A549 (cell line): ENCODE measurements at regions not wholly inside any gene's neighbourhood (a gene's known extent, or its start where the extent isn't known, plus 50 kb on each side); places are given as distances from the start of the nearest gene placed in this dataset.

Experiments
- ATAC-seq, 2 experiments: fragments of 200-7000 bp in 1 of 2; fragments of >200 bp in 1 of 2; cut with Nextera tagmentation in 1 of 2; cut with Tn5 transposase in 1 of 2; 3 replicates each; pipeline versions ENCODE4 v1.8.0 to v1.9.1; 2018 to 2020; ENCODE audit warnings: mild to moderate bottlenecking in 1 of 2, moderate library complexity in 1 of 2
- CTCF ChIA-PET: fragments of 300-600 bp; sonication (Branson Sonifier 250); formaldehyde crosslinking; extraction: SDS; loops from one replicate; lab custom pipeline; 2021; ENCODE audit warnings: antibody characterized with exemption, inconsistent platforms; lab: Yijun Ruan, JAX
- POLR2A ChIA-PET: fragments of 350-600 bp; formaldehyde crosslinking; extraction: SDS; loops from one replicate; lab custom pipeline; 2021; ENCODE audit warnings: antibody characterized with exemption, inconsistent platforms; lab: Yijun Ruan, JAX
- DNase-seq, 2 experiments: peaks; one replicate each; pipeline versions ENCODE4 v3.0.0 to v3.0.0-alpha.2; 2011 to 2016; ENCODE audit warnings: low read depth in 1 of 2, low spot score in 1 of 2
- FAIRE-seq: peaks from 2 replicates; lab custom pipeline; 2011; peaks lifted over from hg19 to GRCh38; lab: Jason Lieb, UNC
- H3K27ac ChIP-seq, 2 experiments: fragments of >200 bp; sonication (Bioruptor Twin); formaldehyde crosslinking; 3 replicates each; pipeline ENCODE4 v1.5.1; 2016 to 2017
- H3K4me1 ChIP-seq: fragments of >200 bp; sonication (Bioruptor Twin); formaldehyde crosslinking; 3 replicates; pipeline ENCODE4 v1.6.1; 2016
- H3K4me2 ChIP-seq: fragments of >200 bp; sonication (Bioruptor Twin); formaldehyde crosslinking; 3 replicates; pipeline ENCODE4 v1.6.1; 2016
- H3K4me3 ChIP-seq: fragments of >200 bp; sonication (Bioruptor Twin); formaldehyde crosslinking; 3 replicates; pipeline ENCODE4 v1.5.1; 2016
- H3K9me3 ChIP-seq: fragments of >200 bp; sonication (Bioruptor Twin); formaldehyde crosslinking; 3 replicates; pipeline ENCODE4 v1.6.1; 2016
- BCL3 ChIP-seq: fragments of >200 bp; sonication (Bioruptor Twin); formaldehyde crosslinking; IDR thresholded peaks from 3 replicates; pipeline ENCODE4 v1.6.1; 2016
- CEBPB ChIP-seq, 2 experiments: fragments of >200 bp in 1 of 2; sonication (Bioruptor Twin) in 1 of 2; formaldehyde crosslinking in 1 of 2; IDR thresholded peaks; 2 replicates each; pipeline ENCODE4 v1.6.1; 2012 to 2016
- EHF ChIP-seq: fragments of 250-450 bp; sonication (Bioruptor Pico); IDR thresholded peaks from 2 replicates; pipeline ENCODE4 v1.5.0; 2020; ENCODE audit warnings: mild to moderate bottlenecking
- EHMT2 ChIP-seq: fragments of 200-600 bp; sonication (generic); IDR thresholded peaks from 2 replicates; pipeline ENCODE4 v1.6.1; 2016; ENCODE audit warnings: antibody characterized with exemption, low read depth, mild to moderate bottlenecking, moderate library complexity
- FOSB ChIP-seq: fragments of 250-450 bp; sonication (Bioruptor Pico); IDR thresholded peaks from 2 replicates; pipeline ENCODE4 v1.5.0; 2020; ENCODE audit warnings: mild to moderate bottlenecking, moderate library complexity
- HEYL ChIP-seq: fragments of 250-450 bp; sonication (Bioruptor Pico); IDR thresholded peaks from 2 replicates; pipeline ENCODE4 v1.8.0; 2021; ENCODE audit warnings: mild to moderate bottlenecking, moderate library complexity
- HOXA7 ChIP-seq: fragments of 250-450 bp; sonication (Bioruptor Pico); IDR thresholded peaks from 2 replicates; pipeline ENCODE4 v1.5.0; 2020; ENCODE audit warnings: mild to moderate bottlenecking, moderate library complexity
- HOXB13 ChIP-seq: fragments of 250-450 bp; sonication (Bioruptor Pico); IDR thresholded peaks from 2 replicates; pipeline ENCODE4 v1.5.0; 2020; ENCODE audit warnings: low read depth, mild to moderate bottlenecking, moderate library complexity
- HOXB5 ChIP-seq: fragments of 250-450 bp; sonication (Bioruptor Pico); IDR thresholded peaks from 2 replicates; pipeline ENCODE4 v1.5.0; 2020; ENCODE audit warnings: mild to moderate bottlenecking, moderate library complexity
- JUN ChIP-seq, 2 experiments: fragments of >200 bp; sonication (Bioruptor Twin); formaldehyde crosslinking; IDR thresholded peaks; 2 replicates in 1 of 2; 3 replicates in 1 of 2; pipeline ENCODE4 v1.6.1; 2016 to 2017
- KDM5A ChIP-seq: fragments of 200-600 bp; sonication (generic); IDR thresholded peaks from 2 replicates; pipeline ENCODE4 v1.6.1; 2016; ENCODE audit warnings: antibody characterized with exemption, mild to moderate bottlenecking
- MAFK ChIP-seq: fragments of 450-650 bp; IDR thresholded peaks from 2 replicates; pipeline ENCODE4 v1.6.1; 2014; ENCODE audit not compliant: partially characterized antibody
- MAZ ChIP-seq: fragments of 150-350 bp; IDR thresholded peaks from 2 replicates; pipeline ENCODE4 v1.6.1; 2014; ENCODE audit warnings: antibody characterized with exemption, low read depth, low read length, borderline replicate concordance
- NPAS2 ChIP-seq: fragments of 250-450 bp; sonication (Bioruptor Pico); IDR thresholded peaks from 2 replicates; pipeline ENCODE4 v1.8.0; 2022; ENCODE audit warnings: mild to moderate bottlenecking, moderate library complexity, borderline replicate concordance
- POLR2A ChIP-seq: IDR thresholded peaks from 2 replicates; pipeline ENCODE4 v1.6.1; 2012; ENCODE audit warnings: mild to moderate bottlenecking, low read length
- POLR2AphosphoS2 ChIP-seq: conservative IDR thresholded peaks from 2 replicates; pipeline ENCODE4 v1.6.1; 2012; ENCODE audit warnings: low read length, improper control_type of control experiment, inconsistent platforms
- RAD21 ChIP-seq, 2 experiments: fragments of >200 bp in 1 of 2; sonication (Bioruptor Twin) in 1 of 2; formaldehyde crosslinking in 1 of 2; IDR thresholded peaks in 1 of 2; conservative IDR thresholded peaks in 1 of 2; 2 replicates in 1 of 2; 3 replicates in 1 of 2; pipeline ENCODE4 v1.6.1; 2012 to 2018; ENCODE audit warnings: inconsistent platforms in 1 of 2
- RCOR1 ChIP-seq: fragments of 150-350 bp; IDR thresholded peaks from 2 replicates; pipeline ENCODE4 v1.6.1; 2014; ENCODE audit warnings: antibody characterized with exemption, low read length, low read depth
- RFX5 ChIP-seq: fragments of 450-650 bp; IDR thresholded peaks from 2 replicates; pipeline ENCODE4 v1.7.1; 2014; ENCODE audit warnings: antibody characterized with exemption, mild to moderate bottlenecking, moderate library complexity
- RNF2 ChIP-seq: fragments of 200-600 bp; sonication (generic); IDR thresholded peaks from 2 replicates; pipeline ENCODE4 v1.6.1; 2016; ENCODE audit warnings: low read depth, mild to moderate bottlenecking, antibody characterized with exemption, moderate library complexity, borderline replicate concordance
- SREBF2 ChIP-seq: fragments of 450-650 bp; IDR thresholded peaks from 2 replicates; pipeline ENCODE4 v1.6.1; 2014; ENCODE audit warnings: mild to moderate bottlenecking, moderate library complexity
- WGBS: methylation state at CpG from one replicate; pipeline ENCODE4 v1.1.6; 2017; ENCODE audit errors: missing lambda C conversion rate; 5-methylcytosine and 5-hydroxymethylcytosine counted together
- TF ChIP-seq, protein P1 (sequence below): fragments of 250-450 bp; sonication (Bioruptor Pico); IDR thresholded peaks from 2 replicates; pipeline ENCODE4 v1.5.0; 2021; ENCODE audit warnings: mild to moderate bottlenecking, moderate library complexity, borderline replicate concordance
- TF ChIP-seq, protein P2 (sequence below): fragments of 250-450 bp; sonication (Bioruptor Pico); IDR thresholded peaks from 2 replicates; pipeline ENCODE4 v1.5.0; 2020; ENCODE audit warnings: low read depth, mild to moderate bottlenecking, moderate library complexity
- TF ChIP-seq, protein P3 (sequence below): IDR thresholded peaks from 2 replicates; pipeline ENCODE4 v1.6.1; 2012
- TF ChIP-seq, protein P4 (sequence below): IDR thresholded peaks from 2 replicates; pipeline ENCODE4 v1.6.1; 2012

GRCh38 chr2:47243596-47244323, 67.4 kb upstream of the CALM2 start:
- Histone ChIP-seq H3K4me2 (no peak overlapping the region), H3K4me1 (no peaks in the 10 kb centered on the region), H3K9me3 (no peaks in the 10 kb centered on the region), H3K4me3 (no peak overlapping the region), H3K27ac (peak overlapping the region in 1 of 2 experiments; percentile 20; a peak in 1 of 6 replicates)
- FAIRE-seq = no peak
- DNase-seq = no peak
- 80% methylated on average over 14 of the region's 14 CpGs for WGBS
- no peak; a peak in 1 of 6 replicates for ATAC-seq
- POLR2A ChIA-PET = no interaction called here
- TF ChIP-seq RNF2 (no peak), HOXA7 (CRISPR knock-in tag) (no peak), SREBF2 (no peak), HOXB5 (no peak), JUN (IDR thresholded peaks at IDR 0.05) (no peak), POLR2AphosphoS2 (no peak), POLR2A (no peak)
- TF ChIP-seq, protein P1, sequence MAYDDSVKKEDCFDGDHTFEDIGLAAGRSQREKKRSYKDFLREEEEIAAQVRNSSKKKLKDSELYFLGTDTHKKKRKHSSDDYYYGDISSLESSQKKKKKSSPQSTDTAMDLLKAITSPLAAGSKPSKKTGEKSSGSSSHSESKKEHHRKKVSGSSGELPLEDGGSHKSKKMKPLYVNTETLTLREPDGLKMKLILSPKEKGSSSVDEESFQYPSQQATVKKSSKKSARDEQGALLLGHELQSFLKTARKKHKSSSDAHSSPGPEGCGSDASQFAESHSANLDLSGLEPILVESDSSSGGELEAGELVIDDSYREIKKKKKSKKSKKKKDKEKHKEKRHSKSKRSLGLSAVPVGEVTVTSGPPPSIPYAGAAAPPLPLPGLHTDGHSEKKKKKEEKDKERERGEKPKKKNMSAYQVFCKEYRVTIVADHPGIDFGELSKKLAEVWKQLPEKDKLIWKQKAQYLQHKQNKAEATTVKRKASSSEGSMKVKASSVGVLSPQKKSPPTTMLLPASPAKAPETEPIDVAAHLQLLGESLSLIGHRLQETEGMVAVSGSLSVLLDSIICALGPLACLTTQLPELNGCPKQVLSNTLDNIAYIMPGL (CRISPR knock-in tag) = no peak
- CTCF ChIA-PET = interaction anchor here (1.6 kb wide), 1 partner anchor 13 kb away, joined by 3 read pairs; no protein-coding TSS in a partner anchor

DNA sequence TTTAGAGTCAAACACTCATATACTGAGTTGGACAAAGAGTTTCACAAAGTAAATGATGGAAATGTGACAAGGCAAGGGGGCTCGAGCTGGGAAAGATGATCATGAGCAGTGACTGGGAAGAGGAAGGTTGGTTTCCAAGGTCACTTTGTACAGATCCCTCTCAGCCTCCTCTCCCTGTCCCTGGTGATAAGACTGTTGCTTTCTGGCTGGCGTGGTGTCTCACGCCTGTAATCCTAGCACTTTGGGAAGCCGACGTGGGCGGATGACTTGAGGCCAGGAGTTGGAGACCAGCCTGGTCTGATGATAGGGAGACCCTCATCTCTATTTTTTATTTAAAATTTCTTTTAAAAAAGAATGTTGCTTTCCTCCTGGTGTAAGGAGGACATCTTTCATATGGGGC, 65.4 kb upstream of the CALM2 start:
- peaks cover 10% of the 10 kb centered on the region; the same call in 1 of the 3 replicates for H3K4me1 ChIP-seq
- no peak overlapping the region for H3K4me2 ChIP-seq
- no peak overlapping the region for H3K27ac ChIP-seq
- CTCF ChIA-PET = interaction anchor here (3.7 kb wide), 1 partner anchor 14 kb away, joined by 34 read pairs; no protein-coding TSS in a partner anchor
- no peak for ATAC-seq
- POLR2A ChIA-PET = no interaction called here
- H3K9me3 ChIP-seq = no peaks in the 10 kb centered on the region
- H3K4me3 ChIP-seq = no peak overlapping the region
- 88% methylated on average over 6 of the region's 6 CpGs for WGBS
- no peak for TF ChIP-seq RAD21 (conservative IDR thresholded peaks at IDR 0.05 in 1 of 2, IDR thresholded peaks at IDR 0.05 in 1 of 2)
- no peak for TF ChIP-seq EHF (CRISPR knock-in tag)
- TF ChIP-seq, protein P2, sequence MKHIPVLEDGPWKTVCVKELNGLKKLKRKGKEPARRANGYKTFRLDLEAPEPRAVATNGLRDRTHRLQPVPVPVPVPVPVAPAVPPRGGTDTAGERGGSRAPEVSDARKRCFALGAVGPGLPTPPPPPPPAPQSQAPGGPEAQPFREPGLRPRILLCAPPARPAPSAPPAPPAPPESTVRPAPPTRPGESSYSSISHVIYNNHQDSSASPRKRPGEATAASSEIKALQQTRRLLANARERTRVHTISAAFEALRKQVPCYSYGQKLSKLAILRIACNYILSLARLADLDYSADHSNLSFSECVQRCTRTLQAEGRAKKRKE (CRISPR knock-in tag) = no peak
- no peak for TF ChIP-seq KDM5A
- no peak for TF ChIP-seq FOSB (CRISPR knock-in tag)
- TF ChIP-seq CEBPB (IDR thresholded peaks at IDR 0.05) = no peak
- no peak for TF ChIP-seq BCL3
- TF ChIP-seq RFX5 = no peak
- no peak for TF ChIP-seq HEYL (CRISPR knock-in tag)
- no peak for TF ChIP-seq HOXB13 (CRISPR knock-in tag)
- no peak for TF ChIP-seq POLR2A
- TF ChIP-seq, protein P1 (CRISPR knock-in tag) = no peak
- no peak for TF ChIP-seq NPAS2
- TF ChIP-seq MAZ = no peak
- TF ChIP-seq, protein P3, sequence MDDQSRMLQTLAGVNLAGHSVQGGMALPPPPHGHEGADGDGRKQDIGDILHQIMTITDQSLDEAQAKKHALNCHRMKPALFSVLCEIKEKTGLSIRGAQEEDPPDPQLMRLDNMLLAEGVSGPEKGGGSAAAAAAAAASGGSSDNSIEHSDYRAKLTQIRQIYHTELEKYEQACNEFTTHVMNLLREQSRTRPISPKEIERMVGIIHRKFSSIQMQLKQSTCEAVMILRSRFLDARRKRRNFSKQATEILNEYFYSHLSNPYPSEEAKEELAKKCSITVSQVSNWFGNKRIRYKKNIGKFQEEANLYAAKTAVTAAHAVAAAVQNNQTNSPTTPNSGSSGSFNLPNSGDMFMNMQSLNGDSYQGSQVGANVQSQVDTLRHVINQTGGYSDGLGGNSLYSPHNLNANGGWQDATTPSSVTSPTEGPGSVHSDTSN = no peak
- no peak for TF ChIP-seq MAFK
- no peak for TF ChIP-seq RCOR1
- TF ChIP-seq, protein P4, sequence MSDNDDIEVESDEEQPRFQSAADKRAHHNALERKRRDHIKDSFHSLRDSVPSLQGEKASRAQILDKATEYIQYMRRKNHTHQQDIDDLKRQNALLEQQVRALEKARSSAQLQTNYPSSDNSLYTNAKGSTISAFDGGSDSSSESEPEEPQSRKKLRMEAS = no peak
- no peak for TF ChIP-seq HOXB5
- no peak for TF ChIP-seq EHMT2
- FAIRE-seq = no peak
- no peak for DNase-seq
